HEK293 (cell line): ENCODE measurements at regions not wholly inside any gene's neighbourhood (a gene's known extent, or its start where the extent isn't known, plus 50 kb on each side); places are given as distances from the start of the nearest gene placed in this dataset.

Experiments
- CTCF ChIA-PET: fragments of 350-600 bp; formaldehyde crosslinking; extraction: SDS; loops from one replicate; lab custom pipeline; 2021; ENCODE audit warnings: antibody characterized with exemption; lab: Yijun Ruan, JAX
- POLR2A ChIA-PET: fragments of 300-600 bp; formaldehyde crosslinking; extraction: SDS; loops from one replicate; lab custom pipeline; 2020; ENCODE audit warnings: antibody characterized with exemption, inconsistent platforms; lab: Yijun Ruan, JAX
- H3K27ac ChIP-seq: fragments of 200-500 bp; sonication (Bioruptor generic); 2 replicates; pipeline ENCODE4 v1.5.1; 2014; ENCODE audit warnings: low read depth, low read length, control low read depth, inconsistent platforms; ENCODE audit errors: extremely low read depth
- H3K36me3 ChIP-seq, 2 experiments: fragments of 200-500 bp in 1 of 2; sonication (Bioruptor generic) in 1 of 2; 1 replicate in 1 of 2; 2 replicates in 1 of 2; pipeline ENCODE4 v1.5.1; 2014 to 2017; ENCODE audit warnings: inconsistent platforms in 2 of 2, low read length in 2 of 2; ENCODE audit not compliant: control insufficient read depth in 2 of 2, insufficient read depth in 1 of 2
- H3K4me1 ChIP-seq: fragments of 200-500 bp; sonication (Bioruptor generic); 2 replicates; pipeline ENCODE4 v1.5.1; 2014; ENCODE audit warnings: mild to moderate bottlenecking, low read length, inconsistent platforms; ENCODE audit not compliant: control insufficient read depth, insufficient read depth
- H3K4me3 ChIP-seq: 2 replicates; pipeline ENCODE4 v1.5.1; 2011; ENCODE audit warnings: low read depth, mild to moderate bottlenecking, control low read depth, low read length, moderate library complexity
- H3K9me3 ChIP-seq: fragments of 200-500 bp; sonication (Bioruptor generic); 2 replicates; pipeline ENCODE4 v1.5.1; 2014; ENCODE audit warnings: low read depth, low read length, inconsistent platforms; ENCODE audit not compliant: control insufficient read depth, insufficient read depth
- GLI2 ChIP-seq: fragments of 450-650 bp; formaldehyde crosslinking; IDR thresholded peaks from 2 replicates; pipeline ENCODE4; 2017; ENCODE audit warnings: missing biosample characterization, missing genetic modification characterization, low read depth, borderline replicate concordance
- HOXA7 ChIP-seq: sonication (generic); formaldehyde crosslinking; IDR thresholded peaks from 2 replicates; pipeline ENCODE4 v1.8.1; 2022; ENCODE audit warnings: missing genetic modification reagents, borderline replicate concordance
- OSR2 ChIP-seq: fragments of 450-650 bp; formaldehyde crosslinking; IDR thresholded peaks from 2 replicates; pipeline ENCODE4 v1.5.1; 2016; ENCODE audit warnings: missing biosample characterization, missing genetic modification characterization
- PRDM10 ChIP-seq: fragments of 450-650 bp; formaldehyde crosslinking; IDR thresholded peaks from 2 replicates; pipeline ENCODE4 v1.5.1; 2016; ENCODE audit warnings: missing biosample characterization, missing genetic modification characterization
- PRDM6 ChIP-seq: fragments of 450-650 bp; formaldehyde crosslinking; IDR thresholded peaks from 2 replicates; pipeline ENCODE4 v1.5.1; 2017; ENCODE audit warnings: missing biosample characterization, missing genetic modification characterization
- TRIM28 ChIP-seq: IDR thresholded peaks from 2 replicates; pipeline ENCODE4 v1.6.1; 2011; ENCODE audit warnings: low read length, control low read depth, borderline replicate concordance
- YY2 ChIP-seq: fragments of 450-650 bp; formaldehyde crosslinking; IDR thresholded peaks from 2 replicates; pipeline ENCODE4 v1.5.1; 2016; ENCODE audit warnings: missing biosample characterization, missing genetic modification characterization
- ZBTB11 ChIP-seq: fragments of 450-650 bp; formaldehyde crosslinking; conservative IDR thresholded peaks from 2 replicates; pipeline ENCODE4 v1.5.1; 2016; ENCODE audit warnings: low read depth, missing biosample characterization, missing genetic modification characterization
- ZEB2 ChIP-seq: fragments of 450-650 bp; formaldehyde crosslinking; IDR thresholded peaks from 2 replicates; pipeline ENCODE4 v1.5.1; 2016; ENCODE audit warnings: missing biosample characterization, missing genetic modification characterization
- ZFP3 ChIP-seq: fragments of 450-650 bp; formaldehyde crosslinking; IDR thresholded peaks from 2 replicates; pipeline ENCODE4 v1.5.1; 2016; ENCODE audit warnings: low read depth, missing biosample characterization, missing genetic modification characterization
- ZNF114 ChIP-seq: fragments of 450-650 bp; formaldehyde crosslinking; IDR thresholded peaks from 2 replicates; pipeline ENCODE4 v1.5.0; 2017; ENCODE audit warnings: missing biosample characterization, missing genetic modification characterization
- ZNF19 ChIP-seq: fragments of 450-650 bp; formaldehyde crosslinking; IDR thresholded peaks from 2 replicates; pipeline ENCODE4; 2016; ENCODE audit warnings: missing biosample characterization, missing genetic modification characterization, low read depth
- ZNF214 ChIP-seq: fragments of 450-650 bp; formaldehyde crosslinking; IDR thresholded peaks from 2 replicates; pipeline ENCODE4 v1.5.1; 2017; ENCODE audit warnings: missing biosample characterization, mild to moderate bottlenecking, missing genetic modification characterization, borderline replicate concordance
- ZNF341 ChIP-seq: fragments of 450-650 bp; formaldehyde crosslinking; IDR thresholded peaks from 2 replicates; pipeline ENCODE4; 2016; ENCODE audit warnings: low read depth, missing biosample characterization, missing genetic modification characterization
- ZNF48 ChIP-seq: fragments of 450-650 bp; formaldehyde crosslinking; IDR thresholded peaks from 2 replicates; pipeline ENCODE4 v1.5.1; 2016; ENCODE audit warnings: missing biosample characterization, missing genetic modification characterization
- ZNF514 ChIP-seq: fragments of 450-650 bp; formaldehyde crosslinking; IDR thresholded peaks from 2 replicates; pipeline ENCODE4 v1.5.1; 2016; ENCODE audit warnings: missing biosample characterization, missing genetic modification characterization
- ZNF561 ChIP-seq: fragments of 450-650 bp; IDR thresholded peaks from 2 replicates; pipeline ENCODE4 v1.5.1; 2018; ENCODE audit warnings: missing biosample characterization, missing genetic modification characterization, borderline replicate concordance
- ZNF571 ChIP-seq: fragments of 450-650 bp; formaldehyde crosslinking; IDR thresholded peaks from 2 replicates; pipeline ENCODE4 v1.5.0; 2017; ENCODE audit warnings: missing biosample characterization, missing genetic modification characterization
- ZNF585B ChIP-seq: fragments of 450-650 bp; formaldehyde crosslinking; IDR thresholded peaks from 2 replicates; pipeline ENCODE4 v1.5.1; 2016; ENCODE audit warnings: missing biosample characterization, missing genetic modification characterization
- ZNF792 ChIP-seq: fragments of 450-650 bp; formaldehyde crosslinking; IDR thresholded peaks from 2 replicates; pipeline ENCODE4 v1.5.1; 2016; ENCODE audit warnings: missing biosample characterization, missing genetic modification characterization
- ZNF837 ChIP-seq: fragments of 450-650 bp; formaldehyde crosslinking; IDR thresholded peaks from 2 replicates; pipeline ENCODE4 v1.5.1; 2016; ENCODE audit warnings: missing biosample characterization, missing genetic modification characterization
- TF ChIP-seq, protein P1 (sequence below): fragments of 450-650 bp; formaldehyde crosslinking; IDR thresholded peaks from 2 replicates; pipeline ENCODE4 v1.5.1; 2016; ENCODE audit warnings: missing biosample characterization, missing genetic modification characterization

DNA sequence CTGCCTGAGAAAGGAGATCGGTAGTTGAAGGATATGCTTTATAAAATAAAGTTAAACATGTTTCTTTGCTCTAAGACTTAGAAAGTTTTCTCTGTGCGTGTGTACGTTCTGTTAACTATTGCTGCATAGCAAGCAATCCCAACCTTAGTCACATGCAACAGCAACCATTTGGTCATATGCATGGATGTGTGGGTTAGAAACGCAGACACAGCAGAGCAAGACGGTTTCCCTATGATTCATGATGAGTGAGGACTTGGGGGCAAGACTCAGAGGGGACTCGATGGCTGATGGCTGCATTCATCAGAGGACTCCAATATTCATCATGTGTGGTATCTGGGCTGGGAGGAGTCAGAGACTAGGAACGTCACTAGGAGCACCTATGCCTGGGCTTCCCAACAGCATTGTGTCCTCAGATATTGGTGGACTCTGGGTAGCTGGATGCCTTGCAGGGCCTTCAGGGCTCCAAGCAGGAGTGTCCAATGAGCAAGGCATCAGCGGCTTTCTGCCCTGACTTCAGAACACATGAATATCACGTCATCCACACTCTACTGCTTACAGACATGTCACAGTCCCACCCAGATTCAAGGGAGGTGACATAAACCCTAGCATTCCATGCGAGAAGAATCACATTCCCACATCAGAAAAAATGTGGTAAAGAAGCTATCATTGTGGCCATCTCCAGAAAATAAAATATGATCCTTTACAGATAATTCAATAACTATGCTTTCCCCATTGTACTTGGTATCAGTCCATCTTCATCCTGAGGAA is 731.2 kb downstream of the TNS3 start:
- Histone ChIP-seq H3K4me1 (no peaks in the 10 kb centered on the region), H3K36me3 (no peaks in the 10 kb centered on the region), H3K9me3 (no peaks in the 10 kb centered on the region), H3K4me3 (no peak overlapping the region), H3K27ac (no peak overlapping the region)
- CTCF ChIA-PET, result no interaction called here
- POLR2A ChIA-PET, result no interaction called here
- TF ChIP-seq PRDM10 (tag by site-specific recombination) (no peak), TRIM28 (no peak), ZNF214 (tag by site-specific recombination) (no peak), ZNF341 (tag by site-specific recombination) (no peak), ZNF114 (tag by site-specific recombination) (no peak), ZNF561 (tag by site-specific recombination) (no peak), ZBTB11 (tag by site-specific recombination) (no peak)
- TF ChIP-seq, protein P1, sequence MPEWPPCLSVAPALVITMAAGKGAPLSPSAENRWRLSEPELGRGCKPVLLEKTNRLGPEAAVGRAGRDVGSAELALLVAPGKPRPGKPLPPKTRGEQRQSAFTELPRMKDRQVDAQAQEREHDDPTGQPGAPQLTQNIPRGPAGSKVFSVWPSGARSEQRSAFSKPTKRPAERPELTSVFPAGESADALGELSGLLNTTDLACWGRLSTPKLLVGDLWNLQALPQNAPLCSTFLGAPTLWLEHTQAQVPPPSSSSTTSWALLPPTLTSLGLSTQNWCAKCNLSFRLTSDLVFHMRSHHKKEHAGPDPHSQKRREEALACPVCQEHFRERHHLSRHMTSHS (tag by site-specific recombination), result no peak
- TF ChIP-seq, all 188 proteins: peak for 0

DNA sequence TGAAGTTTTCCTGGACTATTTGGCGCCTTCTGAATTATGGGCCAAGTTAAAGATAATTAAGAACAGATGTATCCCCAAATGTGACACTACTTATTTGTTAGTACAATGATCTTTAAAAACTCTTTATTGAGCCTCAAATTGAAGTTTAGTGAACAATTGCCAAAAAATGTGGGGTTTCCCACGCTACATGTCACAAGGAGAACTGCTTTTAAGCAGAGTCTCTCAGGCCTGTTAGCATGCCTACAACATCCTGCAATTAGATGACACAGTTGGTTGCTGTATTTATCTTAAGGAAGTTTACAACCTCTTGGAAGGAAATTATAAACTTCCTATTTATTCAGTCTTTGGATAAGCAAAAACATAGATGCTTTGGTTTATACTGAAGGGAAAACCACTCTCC is 733.0 kb downstream of the TNS3 start:
- H3K27ac ChIP-seq, result no peak overlapping the region
- no peaks in the 10 kb centered on the region for H3K4me1 ChIP-seq
- H3K4me3 ChIP-seq, result no peak overlapping the region
- H3K9me3 ChIP-seq, result no peaks in the 10 kb centered on the region
- ChIA-PET CTCF (no interaction called here), POLR2A (no interaction called here)
- H3K36me3 ChIP-seq, result no peaks in the 10 kb centered on the region
- TF ChIP-seq ZNF48 (tag by site-specific recombination), result no peak
- no peak for TF ChIP-seq HOXA7 (CRISPR knock-in tag)
- no peak for TF ChIP-seq ZFP3 (tag by site-specific recombination)
- no peak for TF ChIP-seq ZNF514 (tag by site-specific recombination)
- no peak for TF ChIP-seq ZNF571 (tag by site-specific recombination)
- TF ChIP-seq ZNF792 (tag by site-specific recombination), result no peak
- no peak for TF ChIP-seq ZEB2 (tag by site-specific recombination)
- TF ChIP-seq ZNF19, result no peak
- no peak for TF ChIP-seq PRDM6 (tag by site-specific recombination)
- TF ChIP-seq ZNF837 (tag by site-specific recombination), result no peak
- no peak for TF ChIP-seq YY2
- no peak for TF ChIP-seq ZBTB11 (tag by site-specific recombination)
- TF ChIP-seq GLI2 (tag by site-specific recombination), result no peak
- no peak for TF ChIP-seq OSR2 (tag by site-specific recombination)
- no peak for TF ChIP-seq ZNF585B (tag by site-specific recombination)
